ENCODE measurements at regions not wholly inside any gene's neighbourhood (a gene's known extent, or its start where the extent isn't known, plus 50 kb on each side); places are given as distances from the start of the nearest gene placed in this dataset.

DNA sequence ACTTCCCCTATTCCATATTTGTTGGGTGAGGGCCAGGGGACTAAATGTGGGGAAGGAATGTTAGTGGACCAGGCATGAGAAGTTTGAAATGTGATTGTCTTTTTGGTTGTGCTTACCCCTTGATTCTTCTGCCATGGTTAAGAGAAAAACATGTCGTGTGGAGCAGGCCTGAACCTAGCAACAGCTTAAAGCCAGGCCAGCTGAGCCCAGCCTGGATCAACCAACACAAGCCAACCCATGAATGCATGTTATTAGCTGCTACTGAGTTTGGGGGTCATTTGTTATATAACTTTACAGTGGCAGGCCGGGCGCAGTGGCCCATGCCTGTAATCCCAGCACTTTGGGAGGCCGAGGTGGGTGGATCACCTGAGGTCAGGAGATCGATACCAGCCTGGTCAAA, 52.4 kb upstream of the TRIO start:
- Histone ChIP-seq H3K9me3 (ENCODE audit: control insufficient read depth in 2 of 2, insufficient read depth in 1 of 2, low read length in 1 of 2) (no peaks in the 10 kb centered on the region), H3K36me3 (ENCODE audit: control insufficient read depth in 2 of 2, insufficient read depth in 2 of 2, low read length in 1 of 2) (no peaks in the 10 kb centered on the region), H3K4me3 (ENCODE audit: low read length in 2 of 2) (no peak overlapping the region), H3K4me1 (ENCODE audit: control insufficient read depth in 2 of 2, insufficient read depth in 2 of 2, low read length in 2 of 2) (no peaks in the 10 kb centered on the region), H3K27me3 (ENCODE audit: control insufficient read depth in 2 of 2, insufficient read depth in 1 of 2, low read length in 1 of 2) (peaks cover 0 to 2% of the 10 kb centered on the region in 2 donors), H3K27ac (ENCODE audit: low read depth in 1 of 2, low read length in 1 of 2) (no peak overlapping the region)
- DNase-seq (ENCODE audit: low read depth in 6 of 9, low spot score in 9 of 9), result no peak
- WGBS, result 98% methylated on average over 5 of the region's 5 CpGs

DNA sequence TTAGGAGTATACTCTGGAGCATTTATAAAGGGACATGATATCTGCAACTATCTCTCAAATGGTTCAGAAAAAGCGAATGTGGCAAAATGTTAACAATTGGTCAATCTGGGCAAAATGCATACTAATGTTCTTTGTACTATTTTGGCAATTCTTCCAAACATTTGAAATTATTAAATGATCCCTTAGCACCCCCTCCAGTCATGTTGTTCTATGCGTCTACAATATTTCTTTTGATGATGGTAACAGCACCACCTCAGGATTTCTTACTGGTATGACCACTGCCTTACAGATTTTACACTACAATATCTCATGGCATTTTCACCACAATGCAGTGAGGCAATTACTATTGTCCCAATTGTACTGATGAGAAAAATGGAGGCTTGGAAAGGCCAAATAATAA, 52.9 kb upstream of the TRIO start:
- Histone ChIP-seq H3K36me3 (ENCODE audit: control insufficient read depth in 2 of 2, insufficient read depth in 2 of 2, low read length in 1 of 2) (no peaks in the 10 kb centered on the region), H3K9me3 (ENCODE audit: control insufficient read depth in 2 of 2, insufficient read depth in 1 of 2, low read length in 1 of 2) (no peaks in the 10 kb centered on the region), H3K4me1 (ENCODE audit: control insufficient read depth in 2 of 2, insufficient read depth in 2 of 2, low read length in 2 of 2) (no peaks in the 10 kb centered on the region), H3K27ac (ENCODE audit: low read depth in 1 of 2, low read length in 1 of 2) (no peak overlapping the region), H3K27me3 (ENCODE audit: control insufficient read depth in 2 of 2, insufficient read depth in 1 of 2, low read length in 1 of 2) (peaks cover 0 to 2% of the 10 kb centered on the region in 2 donors), H3K4me3 (ENCODE audit: low read length in 2 of 2) (no peak overlapping the region)
- DNase-seq (ENCODE audit: low read depth in 6 of 9, low spot score in 9 of 9), result no peak
- WGBS, result 96% methylated on average over 2 of the region's 2 CpGs

DNA sequence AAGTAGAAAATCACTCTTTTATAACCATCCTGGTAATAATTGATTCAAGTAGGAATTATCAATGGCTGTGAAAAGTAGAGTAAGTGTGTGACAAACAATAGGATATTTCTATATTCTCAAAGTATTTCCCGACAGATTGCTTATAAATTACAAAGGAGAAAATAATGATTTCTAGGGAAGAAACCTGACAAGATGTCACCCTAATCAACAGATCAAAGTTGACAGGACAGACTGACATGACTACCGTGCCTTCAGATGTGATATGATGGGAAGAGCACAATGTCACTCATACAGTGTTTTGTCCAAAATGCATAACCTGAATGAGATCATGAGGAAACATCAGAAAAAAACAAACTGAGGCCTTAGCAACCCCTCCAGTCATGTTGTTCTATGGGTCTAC, 53.9 kb upstream of the TRIO start:
- Histone ChIP-seq H3K4me3 (ENCODE audit: low read length in 2 of 2) (no peak overlapping the region), H3K4me1 (ENCODE audit: control insufficient read depth in 2 of 2, insufficient read depth in 2 of 2, low read length in 2 of 2) (no peaks in the 10 kb centered on the region), H3K9me3 (ENCODE audit: control insufficient read depth in 2 of 2, insufficient read depth in 1 of 2, low read length in 1 of 2) (no peaks in the 10 kb centered on the region), H3K27ac (ENCODE audit: low read depth in 1 of 2, low read length in 1 of 2) (no peak overlapping the region), H3K27me3 (ENCODE audit: control insufficient read depth in 2 of 2, insufficient read depth in 1 of 2, low read length in 1 of 2) (peaks cover 0 to 2% of the 10 kb centered on the region in 2 donors), H3K36me3 (ENCODE audit: control insufficient read depth in 2 of 2, insufficient read depth in 2 of 2, low read length in 1 of 2) (no peaks in the 10 kb centered on the region)
- no peak for DNase-seq (ENCODE audit: low read depth in 6 of 9, low spot score in 9 of 9)
- WGBS, result 98% methylated on average over 2 of the region's 2 CpGs

DNA sequence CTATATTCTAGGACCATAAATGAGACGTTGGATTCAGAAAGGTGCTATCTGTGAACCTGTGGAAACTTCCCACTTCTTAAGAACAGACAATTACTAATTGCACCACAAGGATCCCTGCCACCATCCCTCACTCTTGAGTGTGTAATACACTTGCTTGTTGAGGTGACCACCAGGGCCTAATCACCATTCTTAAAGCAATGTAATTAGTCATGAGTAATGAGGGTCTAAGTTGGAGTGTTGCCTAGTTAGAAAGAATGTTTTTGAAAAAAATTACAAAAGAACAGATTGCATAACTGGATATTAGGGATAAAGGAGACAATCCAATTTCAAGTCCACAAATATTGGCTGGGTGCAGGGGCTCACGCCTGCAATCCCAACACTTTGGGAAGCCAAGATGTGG, 56.9 kb upstream of the TRIO start:
- H3K4me3 ChIP-seq (ENCODE audit: low read length in 2 of 2), result no peak overlapping the region
- no peaks in the 10 kb centered on the region for H3K4me1 ChIP-seq (ENCODE audit: control insufficient read depth in 2 of 2, insufficient read depth in 2 of 2, low read length in 2 of 2)
- H3K36me3 ChIP-seq (ENCODE audit: control insufficient read depth in 2 of 2, insufficient read depth in 2 of 2, low read length in 1 of 2), result no peaks in the 10 kb centered on the region
- peaks cover 0 to 2% of the 10 kb centered on the region in 2 donors for H3K27me3 ChIP-seq (ENCODE audit: control insufficient read depth in 2 of 2, insufficient read depth in 1 of 2, low read length in 1 of 2)
- 90% methylated on average over 2 of the region's 2 CpGs for WGBS
- H3K27ac ChIP-seq (ENCODE audit: low read depth in 1 of 2, low read length in 1 of 2), result no peak overlapping the region
- no peaks in the 10 kb centered on the region for H3K9me3 ChIP-seq (ENCODE audit: control insufficient read depth in 2 of 2, insufficient read depth in 1 of 2, low read length in 1 of 2)
- DNase-seq (ENCODE audit: low read depth in 6 of 9, low spot score in 9 of 9), result no peak

DNA sequence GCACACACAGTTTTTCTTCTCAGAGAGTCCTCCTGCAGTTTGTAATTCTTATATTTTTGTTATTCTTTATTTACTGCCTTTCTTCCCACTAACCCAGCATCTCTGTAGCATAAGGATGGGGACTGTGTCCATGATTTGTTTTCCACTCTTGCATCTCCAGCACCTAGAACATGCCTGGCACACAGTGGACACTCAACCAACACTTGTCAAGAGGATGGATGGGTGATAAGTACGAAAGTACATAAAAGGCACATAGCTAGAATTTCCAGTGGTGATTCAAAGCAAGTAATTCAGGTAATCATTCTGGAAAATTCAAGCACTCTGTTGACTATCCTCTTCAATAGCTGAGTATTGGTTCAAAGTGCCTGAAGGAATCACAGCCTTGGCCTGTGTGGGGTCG, 60.2 kb upstream of the TRIO start:
- WGBS, result 96% methylated on average over 2 of the region's 2 CpGs
- H3K27ac ChIP-seq (ENCODE audit: low read depth in 1 of 2, low read length in 1 of 2), result no peak overlapping the region

GRCh38 chr5:14082523-14082922, 60.6 kb upstream of the TRIO start:
- Histone ChIP-seq H3K4me3 (ENCODE audit: low read length in 2 of 2) (no peak overlapping the region), H3K4me1 (ENCODE audit: control insufficient read depth in 2 of 2, insufficient read depth in 2 of 2, low read length in 2 of 2) (no peaks in the 10 kb centered on the region), H3K36me3 (ENCODE audit: control insufficient read depth in 2 of 2, insufficient read depth in 2 of 2, low read length in 1 of 2) (no peaks in the 10 kb centered on the region), H3K27ac (ENCODE audit: low read depth in 1 of 2, low read length in 1 of 2) (no peak overlapping the region), H3K27me3 (ENCODE audit: control insufficient read depth in 2 of 2, insufficient read depth in 1 of 2, low read length in 1 of 2) (peaks cover 0 to 2% of the 10 kb centered on the region in 2 donors), H3K9me3 (ENCODE audit: control insufficient read depth in 2 of 2, insufficient read depth in 1 of 2, low read length in 1 of 2) (no peaks in the 10 kb centered on the region)
- 71% methylated on average over 4 of the region's 4 CpGs for WGBS
- DNase-seq (ENCODE audit: low read depth in 6 of 9, low spot score in 9 of 9), result no peak

More for the DNA sequence above, 60.2 kb upstream of the TRIO start:
- Histone ChIP-seq H3K4me3 (ENCODE audit: low read length in 2 of 2) (no peak overlapping the region), H3K9me3 (ENCODE audit: control insufficient read depth in 2 of 2, insufficient read depth in 1 of 2, low read length in 1 of 2) (no peaks in the 10 kb centered on the region), H3K27me3 (ENCODE audit: control insufficient read depth in 2 of 2, insufficient read depth in 1 of 2, low read length in 1 of 2) (peaks cover 0 to 2% of the 10 kb centered on the region in 2 donors), H3K36me3 (ENCODE audit: control insufficient read depth in 2 of 2, insufficient read depth in 2 of 2, low read length in 1 of 2) (no peaks in the 10 kb centered on the region), H3K4me1 (ENCODE audit: control insufficient read depth in 2 of 2, insufficient read depth in 2 of 2, low read length in 2 of 2) (no peaks in the 10 kb centered on the region)
- no peak for DNase-seq (ENCODE audit: low read depth in 6 of 9, low spot score in 9 of 9)

- Histone ChIP-seq H3K36me3 (ENCODE audit: control insufficient read depth in 2 of 2, insufficient read depth in 2 of 2, low read length in 1 of 2) (no peaks in the 10 kb centered on the region), H3K4me3 (ENCODE audit: low read length in 2 of 2) (no peak overlapping the region), H3K9me3 (ENCODE audit: control insufficient read depth in 2 of 2, insufficient read depth in 1 of 2, low read length in 1 of 2) (no peaks in the 10 kb centered on the region), H3K27me3 (ENCODE audit: control insufficient read depth in 2 of 2, insufficient read depth in 1 of 2, low read length in 1 of 2) (no peaks in the 10 kb centered on the region), H3K4me1 (ENCODE audit: control insufficient read depth in 2 of 2, insufficient read depth in 2 of 2, low read length in 2 of 2) (no peaks in the 10 kb centered on the region), H3K27ac (ENCODE audit: low read depth in 1 of 2, low read length in 1 of 2) (no peak overlapping the region)
- no peak for DNase-seq (ENCODE audit: low read depth in 6 of 9, low spot score in 9 of 9)
- 88% methylated on average over 1 of the region's 1 CpG for WGBS
These were observed 61.4 kb upstream of the TRIO start for GRCh38 chr5:14081791-14082190.

DNA sequence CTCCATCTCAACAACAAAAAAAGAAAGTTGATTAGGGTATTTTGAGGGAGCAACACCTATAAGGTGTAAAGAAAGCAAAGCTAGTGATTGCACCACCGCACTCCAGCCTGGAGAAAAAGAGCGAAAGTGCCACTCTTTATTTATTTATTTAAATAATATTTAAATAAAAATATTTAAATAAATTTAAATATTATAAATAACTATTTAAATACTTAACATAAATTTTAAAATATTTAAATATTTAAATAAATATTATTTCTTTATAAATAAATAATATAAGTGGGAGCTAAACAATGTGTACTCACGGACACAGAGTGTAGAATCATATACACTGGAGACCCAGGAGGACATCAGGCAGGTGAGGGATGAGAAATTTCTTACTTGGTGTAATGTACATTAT, 64.4 kb upstream of the TRIO start:
- no peak for DNase-seq (ENCODE audit: low read depth in 6 of 9, low spot score in 9 of 9)
- H3K36me3 ChIP-seq (ENCODE audit: control insufficient read depth in 2 of 2, insufficient read depth in 2 of 2, low read length in 1 of 2), result no peaks in the 10 kb centered on the region
- H3K4me3 ChIP-seq (ENCODE audit: low read length in 2 of 2), result no peak overlapping the region
- WGBS, result 97% methylated on average over 3 of the region's 3 CpGs
- no peaks in the 10 kb centered on the region for H3K9me3 ChIP-seq (ENCODE audit: control insufficient read depth in 2 of 2, insufficient read depth in 1 of 2, low read length in 1 of 2)
- no peaks in the 10 kb centered on the region for H3K4me1 ChIP-seq (ENCODE audit: control insufficient read depth in 2 of 2, insufficient read depth in 2 of 2, low read length in 2 of 2)
- H3K27ac ChIP-seq (ENCODE audit: low read depth in 1 of 2, low read length in 1 of 2), result no peak overlapping the region
- H3K27me3 ChIP-seq (ENCODE audit: control insufficient read depth in 2 of 2, insufficient read depth in 1 of 2, low read length in 1 of 2), result no peaks in the 10 kb centered on the region

- Histone ChIP-seq H3K27me3 (ENCODE audit: control insufficient read depth in 2 of 2, insufficient read depth in 1 of 2, low read length in 1 of 2) (no peaks in the 10 kb centered on the region), H3K4me1 (ENCODE audit: control insufficient read depth in 2 of 2, insufficient read depth in 2 of 2, low read length in 2 of 2) (no peaks in the 10 kb centered on the region), H3K9me3 (ENCODE audit: control insufficient read depth in 2 of 2, insufficient read depth in 1 of 2, low read length in 1 of 2) (no peaks in the 10 kb centered on the region), H3K27ac (ENCODE audit: low read depth in 1 of 2, low read length in 1 of 2) (no peak overlapping the region), H3K36me3 (ENCODE audit: control insufficient read depth in 2 of 2, insufficient read depth in 2 of 2, low read length in 1 of 2) (no peaks in the 10 kb centered on the region), H3K4me3 (ENCODE audit: low read length in 2 of 2) (no peak overlapping the region)
- WGBS, result 96% methylated on average over 8 of the region's 8 CpGs
- DNase-seq (ENCODE audit: low read depth in 6 of 9, low spot score in 9 of 9), result no peak
These were observed 65.6 kb upstream of the TRIO start for GRCh38 chr5:14077501-14077900.

DNA sequence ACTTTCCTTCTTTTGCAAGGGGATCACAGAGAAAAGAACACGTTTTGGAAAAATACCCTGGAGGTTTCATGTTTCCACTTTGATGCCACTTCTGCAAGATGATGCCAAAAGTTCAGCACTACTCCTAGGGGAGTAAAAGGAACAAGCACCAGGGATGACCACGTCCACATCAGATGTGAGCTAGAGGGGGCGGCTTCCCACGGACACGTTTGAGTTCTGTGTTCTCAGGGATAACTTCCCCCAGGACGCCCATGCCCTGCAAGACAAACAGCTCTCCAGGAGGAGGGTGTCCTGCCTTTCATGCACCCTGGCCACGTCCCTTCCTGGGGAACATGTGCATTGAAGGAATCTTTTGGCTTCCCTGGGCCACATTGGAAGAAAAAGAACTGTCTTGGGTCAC, 66.6 kb upstream of the TRIO start:
- H3K4me3 ChIP-seq (ENCODE audit: low read length in 2 of 2), result no peak overlapping the region
- H3K27ac ChIP-seq (ENCODE audit: low read depth in 1 of 2, low read length in 1 of 2), result no peak overlapping the region
- no peaks in the 10 kb centered on the region for H3K36me3 ChIP-seq (ENCODE audit: control insufficient read depth in 2 of 2, insufficient read depth in 2 of 2, low read length in 1 of 2)
- H3K9me3 ChIP-seq (ENCODE audit: control insufficient read depth in 2 of 2, insufficient read depth in 1 of 2, low read length in 1 of 2), result no peaks in the 10 kb centered on the region
- H3K4me1 ChIP-seq (ENCODE audit: control insufficient read depth in 2 of 2, insufficient read depth in 2 of 2, low read length in 2 of 2), result no peaks in the 10 kb centered on the region
- WGBS, result 79% methylated on average over 7 of the region's 7 CpGs
- no peaks in the 10 kb centered on the region for H3K27me3 ChIP-seq (ENCODE audit: control insufficient read depth in 2 of 2, insufficient read depth in 1 of 2, low read length in 1 of 2)
- DNase-seq (ENCODE audit: low read depth in 6 of 9, low spot score in 9 of 9), result no peak

All from thymus (tissue), 11 donors.